ENCODE measurements at regions not wholly inside any gene's neighbourhood (a gene's known extent, or its start where the extent isn't known, plus 50 kb on each side); places are given as distances from the start of the nearest gene placed in this dataset.

DNA sequence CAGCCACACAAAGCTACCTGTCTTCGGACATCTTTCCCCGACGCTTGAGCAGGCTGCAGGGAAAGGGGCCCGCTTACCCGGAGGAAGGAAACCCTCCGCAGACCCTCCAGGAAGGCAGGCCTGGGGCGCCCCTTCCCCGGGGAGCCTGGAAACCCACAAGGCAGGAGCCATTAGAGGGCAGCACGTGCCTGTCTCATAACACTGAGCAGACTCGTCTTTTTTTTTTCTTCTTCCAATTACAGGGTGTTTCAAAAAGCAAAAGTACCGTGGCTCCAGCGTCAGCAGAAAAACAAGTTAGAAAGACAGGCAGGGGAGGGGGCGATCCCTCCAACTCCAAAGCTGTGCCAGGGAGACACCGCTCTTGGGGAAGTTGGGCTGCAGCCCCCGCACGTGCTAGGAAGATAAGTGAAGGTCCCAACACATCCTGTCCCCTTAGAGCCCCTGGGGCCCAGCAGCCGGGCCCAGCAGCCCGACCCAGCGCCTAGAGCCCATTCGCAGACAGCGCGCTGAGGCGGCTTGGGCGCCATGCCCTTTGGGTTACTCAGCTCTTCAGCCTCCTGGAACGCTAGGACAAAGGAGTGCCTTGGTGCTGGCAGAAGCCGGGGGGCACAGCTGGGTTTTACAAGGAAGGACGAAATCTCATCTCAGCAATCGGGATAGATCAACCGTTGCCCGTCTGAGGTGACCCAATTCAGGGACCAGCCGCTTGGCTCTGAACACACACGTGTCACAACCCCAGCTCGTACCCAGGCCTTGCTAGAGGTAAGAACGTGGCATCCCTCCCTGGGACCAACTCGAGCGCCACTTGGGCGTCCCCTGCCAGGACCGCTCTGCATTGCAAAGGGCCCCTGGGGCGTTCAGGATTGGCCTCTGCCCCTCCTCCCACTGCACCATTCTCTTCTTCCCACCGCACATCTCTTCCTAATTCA is 136.3 kb downstream of the LY86 start:
- TF ChIP-seq ZNF565 (CRISPR knock-in tag; conservative IDR thresholded peaks at IDR 0.05; ENCODE audit: low read depth) (no peak), ZNF70 (CRISPR knock-in tag; IDR thresholded peaks at IDR 0.05) (no peak), BACH2 (CRISPR knock-in tag; IDR thresholded peaks at IDR 0.05; ENCODE audit: borderline replicate concordance) (no peak), ZFP30 (CRISPR knock-in tag; IDR thresholded peaks at IDR 0.05) (no peak), SNAI2 (CRISPR knock-in tag; IDR thresholded peaks at IDR 0.05) (no peak), TOX (CRISPR knock-in tag; IDR thresholded peaks at IDR 0.05; ENCODE audit: borderline replicate concordance) (no peak), ZNF8 (CRISPR knock-in tag; IDR thresholded peaks at IDR 0.05) (no peak), ZC3H10 (CRISPR knock-in tag; IDR thresholded peaks at IDR 0.05) (no peak), ZFP3 (CRISPR knock-in tag; IDR thresholded peaks at IDR 0.05) (no peak), GLIS3 (CRISPR knock-in tag; IDR thresholded peaks at IDR 0.05) (no peak), ESRRG (CRISPR knock-in tag; IDR thresholded peaks at IDR 0.05) (no peak), ARNTL (CRISPR knock-in tag; IDR thresholded peaks at IDR 0.05; ENCODE audit: borderline replicate concordance, low read depth) (no peak)
- TF ChIP-seq, protein P1, sequence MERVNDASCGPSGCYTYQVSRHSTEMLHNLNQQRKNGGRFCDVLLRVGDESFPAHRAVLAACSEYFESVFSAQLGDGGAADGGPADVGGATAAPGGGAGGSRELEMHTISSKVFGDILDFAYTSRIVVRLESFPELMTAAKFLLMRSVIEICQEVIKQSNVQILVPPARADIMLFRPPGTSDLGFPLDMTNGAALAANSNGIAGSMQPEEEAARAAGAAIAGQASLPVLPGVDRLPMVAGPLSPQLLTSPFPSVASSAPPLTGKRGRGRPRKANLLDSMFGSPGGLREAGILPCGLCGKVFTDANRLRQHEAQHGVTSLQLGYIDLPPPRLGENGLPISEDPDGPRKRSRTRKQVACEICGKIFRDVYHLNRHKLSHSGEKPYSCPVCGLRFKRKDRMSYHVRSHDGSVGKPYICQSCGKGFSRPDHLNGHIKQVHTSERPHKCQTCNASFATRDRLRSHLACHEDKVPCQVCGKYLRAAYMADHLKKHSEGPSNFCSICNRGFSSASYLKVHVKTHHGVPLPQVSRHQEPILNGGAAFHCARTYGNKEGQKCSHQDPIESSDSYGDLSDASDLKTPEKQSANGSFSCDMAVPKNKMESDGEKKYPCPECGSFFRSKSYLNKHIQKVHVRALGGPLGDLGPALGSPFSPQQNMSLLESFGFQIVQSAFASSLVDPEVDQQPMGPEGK (CRISPR knock-in tag; IDR thresholded peaks at IDR 0.05; ENCODE audit: borderline replicate concordance): no peak
- peak; percentile 85 for ATAC-seq

DNA sequence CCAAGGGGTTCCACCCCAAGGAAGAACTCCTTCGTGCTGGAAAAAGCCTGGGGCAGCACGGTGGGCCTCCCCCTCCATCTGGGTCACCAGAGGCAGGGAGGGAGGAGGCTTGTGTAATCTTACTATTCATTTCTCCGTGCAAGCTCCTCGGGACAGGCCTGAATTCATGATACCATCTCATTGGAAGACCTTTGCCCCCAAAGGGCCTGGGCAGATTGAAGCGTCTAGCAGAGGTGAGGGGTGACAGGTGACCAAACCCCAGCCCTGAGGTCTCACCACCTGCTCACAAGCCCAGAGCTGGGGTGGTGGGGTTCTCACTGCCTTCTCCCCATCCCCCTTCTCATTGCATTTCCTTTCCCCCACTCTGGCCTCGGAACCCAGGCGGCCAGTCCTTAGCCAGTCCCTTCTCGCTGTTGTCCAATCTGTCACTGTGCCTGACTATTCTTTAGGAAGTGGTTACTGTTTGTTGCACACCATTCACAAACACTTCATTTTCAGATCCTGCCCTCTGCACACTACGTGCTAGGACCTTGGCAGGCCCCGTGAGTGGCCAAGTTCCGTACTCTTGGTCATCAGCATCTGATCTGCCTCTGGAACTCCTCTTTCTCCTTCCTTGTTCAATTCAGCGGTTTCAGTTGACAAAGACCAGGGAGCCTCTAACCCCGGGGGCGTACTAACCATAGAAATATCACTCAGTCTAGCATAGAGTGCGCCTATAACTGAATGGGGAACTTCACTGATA is 137.1 kb downstream of the LY86 start:
- no peak for ATAC-seq
- TF ChIP-seq ZNF70 (CRISPR knock-in tag; IDR thresholded peaks at IDR 0.05): no peak
- TF ChIP-seq, protein P1 (CRISPR knock-in tag; IDR thresholded peaks at IDR 0.05; ENCODE audit: borderline replicate concordance): no peak
- no peak for TF ChIP-seq ZNF565 (CRISPR knock-in tag; conservative IDR thresholded peaks at IDR 0.05; ENCODE audit: low read depth)
- TF ChIP-seq, protein P2, sequence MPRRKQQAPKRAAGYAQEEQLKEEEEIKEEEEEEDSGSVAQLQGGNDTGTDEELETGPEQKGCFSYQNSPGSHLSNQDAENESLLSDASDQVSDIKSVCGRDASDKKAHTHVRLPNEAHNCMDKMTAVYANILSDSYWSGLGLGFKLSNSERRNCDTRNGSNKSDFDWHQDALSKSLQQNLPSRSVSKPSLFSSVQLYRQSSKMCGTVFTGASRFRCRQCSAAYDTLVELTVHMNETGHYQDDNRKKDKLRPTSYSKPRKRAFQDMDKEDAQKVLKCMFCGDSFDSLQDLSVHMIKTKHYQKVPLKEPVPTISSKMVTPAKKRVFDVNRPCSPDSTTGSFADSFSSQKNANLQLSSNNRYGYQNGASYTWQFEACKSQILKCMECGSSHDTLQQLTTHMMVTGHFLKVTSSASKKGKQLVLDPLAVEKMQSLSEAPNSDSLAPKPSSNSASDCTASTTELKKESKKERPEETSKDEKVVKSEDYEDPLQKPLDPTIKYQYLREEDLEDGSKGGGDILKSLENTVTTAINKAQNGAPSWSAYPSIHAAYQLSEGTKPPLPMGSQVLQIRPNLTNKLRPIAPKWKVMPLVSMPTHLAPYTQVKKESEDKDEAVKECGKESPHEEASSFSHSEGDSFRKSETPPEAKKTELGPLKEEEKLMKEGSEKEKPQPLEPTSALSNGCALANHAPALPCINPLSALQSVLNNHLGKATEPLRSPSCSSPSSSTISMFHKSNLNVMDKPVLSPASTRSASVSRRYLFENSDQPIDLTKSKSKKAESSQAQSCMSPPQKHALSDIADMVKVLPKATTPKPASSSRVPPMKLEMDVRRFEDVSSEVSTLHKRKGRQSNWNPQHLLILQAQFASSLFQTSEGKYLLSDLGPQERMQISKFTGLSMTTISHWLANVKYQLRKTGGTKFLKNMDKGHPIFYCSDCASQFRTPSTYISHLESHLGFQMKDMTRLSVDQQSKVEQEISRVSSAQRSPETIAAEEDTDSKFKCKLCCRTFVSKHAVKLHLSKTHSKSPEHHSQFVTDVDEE (CRISPR knock-in tag; IDR thresholded peaks at IDR 0.05): no peak
- TF ChIP-seq ZFP30 (CRISPR knock-in tag; IDR thresholded peaks at IDR 0.05): no peak

DNA sequence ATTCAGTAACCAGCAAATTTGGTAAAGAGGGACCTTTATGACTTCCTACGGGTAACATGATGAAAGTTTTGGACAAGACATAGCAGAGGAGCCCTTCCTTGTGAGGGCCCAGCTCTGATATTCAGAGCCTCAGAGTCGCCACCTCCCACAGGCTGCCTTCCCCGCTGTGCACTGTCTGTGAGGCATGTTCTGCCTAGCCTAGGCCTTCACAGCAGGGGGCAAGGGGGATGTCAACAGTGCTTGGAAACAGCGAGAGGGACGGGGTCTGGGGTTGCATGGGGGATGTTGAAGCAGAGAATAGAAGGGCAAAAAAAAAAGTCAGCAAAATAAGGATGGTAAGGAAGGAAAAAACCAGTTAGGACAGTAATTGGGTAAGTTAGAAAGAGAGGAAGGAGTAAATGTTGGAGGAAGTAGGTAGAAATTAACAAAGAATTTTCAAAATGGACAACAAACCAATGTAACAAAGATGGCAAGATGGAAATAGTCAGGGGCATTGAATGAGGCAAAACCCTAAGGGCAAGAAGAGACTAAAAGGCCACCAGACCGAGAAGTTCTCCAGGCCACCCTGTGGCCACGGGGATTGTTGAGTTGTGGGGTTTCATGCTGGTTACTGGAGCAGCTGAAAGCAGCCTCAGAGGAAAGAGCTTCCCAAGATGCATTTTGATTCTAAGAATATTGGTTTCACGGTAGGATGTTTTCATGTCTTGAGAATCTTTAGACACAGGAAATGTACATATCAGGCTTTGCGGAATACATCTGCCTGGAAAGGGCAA is 139.8 kb downstream of the LY86 start:
- no peak for ATAC-seq
- TF ChIP-seq ZNF70 (CRISPR knock-in tag; IDR thresholded peaks at IDR 0.05): no peak

DNA sequence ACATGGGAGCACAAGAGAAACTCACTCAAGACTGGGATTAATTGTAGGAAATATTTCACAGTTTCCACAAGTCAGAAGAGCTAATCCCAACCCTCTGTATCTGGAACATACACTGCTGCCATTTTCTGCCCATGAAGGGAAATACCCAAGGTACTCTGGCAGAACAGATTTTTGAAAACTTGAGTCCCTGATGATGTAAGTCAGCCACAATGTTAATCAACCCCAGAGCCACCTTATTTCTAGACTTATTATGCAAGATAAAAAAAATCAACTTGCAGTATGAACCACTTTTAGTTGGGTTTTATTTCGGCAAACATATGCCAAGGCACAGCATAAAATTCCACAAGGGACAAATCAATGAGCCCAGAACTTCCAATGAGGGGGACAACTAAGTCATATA is 141.5 kb downstream of the LY86 start:
- no peak for ATAC-seq
- TF ChIP-seq, protein P3, sequence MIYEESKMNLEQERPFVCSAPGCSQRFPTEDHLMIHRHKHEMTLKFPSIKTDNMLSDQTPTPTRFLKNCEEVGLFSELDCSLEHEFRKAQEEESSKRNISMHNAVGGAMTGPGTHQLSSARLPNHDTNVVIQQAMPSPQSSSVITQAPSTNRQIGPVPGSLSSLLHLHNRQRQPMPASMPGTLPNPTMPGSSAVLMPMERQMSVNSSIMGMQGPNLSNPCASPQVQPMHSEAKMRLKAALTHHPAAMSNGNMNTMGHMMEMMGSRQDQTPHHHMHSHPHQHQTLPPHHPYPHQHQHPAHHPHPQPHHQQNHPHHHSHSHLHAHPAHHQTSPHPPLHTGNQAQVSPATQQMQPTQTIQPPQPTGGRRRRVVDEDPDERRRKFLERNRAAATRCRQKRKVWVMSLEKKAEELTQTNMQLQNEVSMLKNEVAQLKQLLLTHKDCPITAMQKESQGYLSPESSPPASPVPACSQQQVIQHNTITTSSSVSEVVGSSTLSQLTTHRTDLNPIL (CRISPR knock-in tag; IDR thresholded peaks at IDR 0.05; ENCODE audit: low read depth): no peak
- TF ChIP-seq TCF4 (CRISPR knock-in tag; IDR thresholded peaks at IDR 0.05; ENCODE audit: borderline replicate concordance): no peak
- no peak for TF ChIP-seq ZFP30 (CRISPR knock-in tag; IDR thresholded peaks at IDR 0.05)
- TF ChIP-seq GLIS3 (CRISPR knock-in tag; IDR thresholded peaks at IDR 0.05): no peak
- TF ChIP-seq RARB (CRISPR knock-in tag; IDR thresholded peaks at IDR 0.05): no peak
- TF ChIP-seq CSDC2 (CRISPR knock-in tag; IDR thresholded peaks at IDR 0.05): no peak
- TF ChIP-seq SNAI2 (CRISPR knock-in tag; IDR thresholded peaks at IDR 0.05): no peak
- TF ChIP-seq, protein P4, sequence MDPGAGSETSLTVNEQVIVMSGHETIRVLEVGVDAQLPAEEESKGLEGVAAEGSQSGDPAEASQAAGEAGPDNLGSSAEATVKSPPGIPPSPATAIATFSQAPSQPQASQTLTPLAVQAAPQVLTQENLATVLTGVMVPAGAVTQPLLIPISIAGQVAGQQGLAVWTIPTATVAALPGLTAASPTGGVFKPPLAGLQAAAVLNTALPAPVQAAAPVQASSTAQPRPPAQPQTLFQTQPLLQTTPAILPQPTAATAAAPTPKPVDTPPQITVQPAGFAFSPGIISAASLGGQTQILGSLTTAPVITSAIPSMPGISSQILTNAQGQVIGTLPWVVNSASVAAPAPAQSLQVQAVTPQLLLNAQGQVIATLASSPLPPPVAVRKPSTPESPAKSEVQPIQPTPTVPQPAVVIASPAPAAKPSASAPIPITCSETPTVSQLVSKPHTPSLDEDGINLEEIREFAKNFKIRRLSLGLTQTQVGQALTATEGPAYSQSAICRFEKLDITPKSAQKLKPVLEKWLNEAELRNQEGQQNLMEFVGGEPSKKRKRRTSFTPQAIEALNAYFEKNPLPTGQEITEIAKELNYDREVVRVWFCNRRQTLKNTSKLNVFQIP (CRISPR knock-in tag; IDR thresholded peaks at IDR 0.05; ENCODE audit: borderline replicate concordance, low read depth): no peak
- TF ChIP-seq BACH2 (CRISPR knock-in tag; IDR thresholded peaks at IDR 0.05; ENCODE audit: borderline replicate concordance): no peak
- no peak for TF ChIP-seq ZFP3 (CRISPR knock-in tag; IDR thresholded peaks at IDR 0.05)

Data from SK-N-SH treated with all-trans-retinoic acid at 6 μM for 48 hours (cell line).